ENCODE measurements at regions not wholly inside any gene's neighbourhood (a gene's known extent, or its start where the extent isn't known, plus 50 kb on each side); places are given as distances from the start of the nearest gene placed in this dataset.
"Not testable (repeated sequence)": the region's sequence is repeated elsewhere in the genome, so short reads cannot be mapped to it uniquely, and the experiment has no call there.

DNA sequence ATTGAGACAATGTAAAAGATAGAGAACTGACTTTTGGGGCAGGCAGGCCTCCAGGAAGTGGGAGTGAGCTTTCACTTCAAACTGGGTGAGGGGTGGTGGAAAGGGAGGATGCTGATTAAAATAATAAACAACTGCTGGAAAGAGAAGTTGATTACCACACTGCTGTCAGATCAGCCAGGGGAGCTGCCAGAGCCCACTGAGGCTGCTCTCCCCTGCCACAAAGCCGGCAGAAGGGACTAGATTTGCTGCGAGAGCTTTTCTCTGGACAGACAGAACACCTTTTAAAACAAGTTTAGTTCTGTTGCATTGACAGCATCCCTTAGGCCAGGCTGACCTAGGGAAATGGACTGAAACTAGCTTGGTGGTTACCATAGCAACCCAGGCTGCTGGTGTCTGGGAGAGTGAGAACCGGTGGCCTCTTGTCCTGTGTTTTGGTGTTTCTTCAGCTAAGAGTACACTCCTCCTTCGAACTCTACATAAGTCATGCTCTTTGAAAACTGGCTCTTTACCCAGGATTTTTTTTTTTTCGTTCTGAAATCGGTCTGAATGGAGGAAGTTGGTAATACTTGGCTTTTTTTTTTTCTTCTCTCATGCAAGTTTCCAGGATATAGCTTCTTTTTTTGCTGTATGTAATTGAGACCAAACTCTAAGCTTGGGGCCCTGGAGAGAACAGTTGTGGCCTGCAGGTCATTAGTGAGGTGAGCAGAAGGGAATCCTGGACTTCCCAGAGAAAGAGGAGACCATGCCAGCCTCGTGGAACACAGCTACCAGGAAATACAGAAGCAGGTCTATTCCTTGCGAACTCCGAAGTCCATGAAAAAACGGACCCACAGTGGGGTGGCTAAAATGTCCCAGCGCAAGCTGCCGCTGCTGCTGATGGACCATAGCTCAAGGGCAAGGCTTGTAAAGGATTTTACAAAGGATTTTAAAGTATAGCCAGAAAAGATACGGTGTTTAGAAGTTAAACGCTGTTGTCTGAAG is 374.4 kb downstream of the UTRN start:
- DNase-seq, result peak; percentile 60 to 69

DNA sequence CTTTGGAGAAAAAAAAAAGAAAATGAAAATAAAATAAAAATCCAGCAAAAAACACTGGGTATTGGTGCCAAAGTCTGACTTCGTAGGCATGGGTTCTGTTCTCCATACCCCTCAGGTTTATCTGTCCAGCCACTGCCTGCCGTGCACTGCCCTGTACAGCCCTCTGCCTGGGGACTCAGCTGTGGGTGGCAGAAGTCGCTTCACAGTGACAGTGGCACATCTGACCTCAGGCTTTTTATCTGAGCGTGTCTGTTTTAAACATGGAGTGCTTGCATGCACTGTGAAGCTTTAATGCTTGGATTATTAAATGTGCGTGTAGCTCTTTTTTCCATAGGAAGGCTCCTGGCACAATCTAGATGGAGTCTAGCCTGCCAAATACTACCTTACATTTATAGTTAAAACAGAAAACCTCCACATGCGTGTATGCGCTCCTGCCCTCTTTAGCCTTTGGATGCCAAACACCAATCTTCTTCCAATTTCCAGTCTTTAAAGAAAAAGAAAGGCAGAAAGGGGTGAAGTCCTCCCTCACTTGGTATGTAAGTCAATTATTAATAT is 375.5 kb downstream of the UTRN start:
- peak in 1 of 2 donors; percentile 58 for DNase-seq

DNA sequence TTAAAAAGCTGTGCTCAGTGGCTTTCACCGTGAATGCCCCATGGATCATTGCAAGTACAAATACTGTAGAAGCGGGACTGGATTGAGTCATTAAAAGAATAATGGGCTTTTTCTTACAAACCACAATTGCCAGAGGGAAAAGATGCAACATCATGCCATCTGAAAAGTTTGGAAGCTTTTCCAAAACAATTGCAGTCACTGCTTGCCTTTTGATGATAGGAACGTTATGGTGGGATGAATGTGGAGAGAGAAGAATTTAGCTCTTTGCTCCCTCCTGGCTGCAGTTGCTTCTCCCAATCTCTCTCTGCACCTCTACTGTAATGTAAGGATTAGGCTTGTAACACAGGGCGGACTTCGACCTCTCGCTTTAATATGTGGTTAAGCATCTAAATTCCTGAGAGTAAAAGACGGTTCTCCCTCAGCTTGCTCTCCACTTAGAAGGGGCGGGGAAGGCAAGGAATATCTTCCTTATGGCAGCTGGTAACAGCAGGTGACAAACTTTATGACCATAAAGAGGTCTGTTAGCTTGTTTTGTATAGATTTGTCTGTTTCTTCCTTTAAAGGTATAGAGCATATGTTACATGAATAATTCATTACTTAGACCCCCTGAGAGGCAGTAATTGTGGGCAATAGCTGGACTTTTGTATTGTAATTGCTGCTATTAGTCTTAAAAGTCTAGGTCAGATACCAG is 376.1 kb downstream of the UTRN start:
- no peak for DNase-seq

DNA sequence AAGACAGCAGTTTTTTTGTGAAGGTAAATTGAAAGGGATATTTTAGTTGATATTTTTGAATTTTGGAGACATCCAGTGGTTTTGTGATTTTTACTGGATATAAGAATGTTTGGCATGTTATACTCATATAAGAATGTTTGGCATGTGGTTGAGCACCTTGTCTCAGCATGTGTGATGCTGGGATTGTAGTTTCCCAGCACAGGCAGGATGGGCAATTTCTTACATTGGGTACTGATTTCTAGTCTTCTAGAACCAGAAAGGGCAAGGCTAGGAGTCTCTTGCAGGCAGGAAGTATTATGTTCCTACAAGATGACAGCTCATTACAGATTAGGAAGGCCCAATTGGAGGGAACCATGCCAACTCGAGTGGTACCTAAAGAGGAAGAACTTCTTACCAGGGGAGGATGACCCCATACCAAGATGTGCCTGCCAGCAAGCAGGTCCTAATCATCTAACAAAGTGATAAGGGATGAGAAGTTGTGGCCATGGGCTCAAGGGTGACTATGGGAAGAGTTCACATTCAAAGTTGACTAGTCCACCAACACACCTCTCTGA is 377.8 kb downstream of the UTRN start:
- DNase-seq, result peak in 1 of 2 donors; percentile 48

DNA sequence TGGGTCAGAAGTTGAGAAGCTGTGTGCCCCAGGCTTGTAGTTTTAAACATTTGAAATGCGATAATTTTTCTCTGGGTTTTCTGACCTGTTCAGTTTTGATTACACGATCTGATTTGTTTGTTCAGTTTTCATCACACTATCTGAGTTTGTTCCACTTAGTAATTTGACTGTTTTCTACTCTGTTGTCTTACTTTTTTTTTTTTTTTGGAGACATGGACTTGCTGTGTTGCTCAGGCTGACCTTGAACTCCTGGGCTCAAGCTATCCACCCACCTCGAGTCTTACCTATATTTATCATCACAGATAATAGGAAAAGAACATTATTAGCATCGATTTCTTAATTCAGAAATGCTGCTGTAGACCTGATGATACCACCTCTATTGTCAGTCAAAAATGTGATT is 379.1 kb downstream of the UTRN start:
- DNase-seq, result no peak

DNA sequence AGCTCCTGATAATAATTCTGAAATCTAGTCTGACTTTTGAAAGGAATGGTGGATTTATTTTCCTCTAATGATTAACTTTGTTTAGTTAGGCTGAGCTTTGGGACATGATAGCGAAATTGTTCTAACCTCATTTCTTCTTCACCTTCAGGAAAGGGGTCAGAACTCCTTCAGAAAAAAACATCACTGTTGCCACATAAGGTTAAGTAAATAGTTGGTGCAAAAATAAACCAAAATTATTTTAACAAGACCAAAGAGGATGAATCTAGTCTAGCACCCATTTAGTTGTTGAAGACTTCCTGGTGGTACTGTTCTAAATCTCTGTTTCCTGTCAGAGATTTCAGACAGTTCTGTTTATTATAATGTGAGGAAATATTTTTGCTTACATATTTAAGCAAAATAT is 379.8 kb downstream of the UTRN start:
- no peak for DNase-seq

DNA sequence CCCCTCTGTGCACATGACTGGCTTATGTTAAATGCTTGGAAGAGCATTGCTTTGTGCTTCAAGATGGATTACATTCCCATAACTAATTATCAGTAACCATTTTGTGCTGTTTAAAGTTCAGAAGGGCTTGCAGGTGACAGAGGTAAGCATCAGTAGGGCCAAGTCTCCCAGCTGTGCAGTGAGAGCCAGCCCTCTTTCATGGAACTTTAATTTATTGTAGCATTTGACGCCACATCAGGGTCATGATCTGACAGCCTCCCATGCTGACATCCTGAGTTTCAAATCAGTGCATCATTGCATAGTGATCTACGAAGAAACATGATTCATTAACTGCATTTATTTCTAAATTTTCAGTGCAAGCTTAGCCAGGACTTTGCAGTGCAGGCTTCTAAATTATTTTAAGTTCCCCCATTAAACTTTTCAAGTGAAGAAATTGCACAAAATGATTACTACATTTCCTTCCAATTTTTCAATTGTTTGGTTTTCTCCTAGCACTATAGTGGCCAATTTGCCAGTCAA is 380.9 kb downstream of the UTRN start:
- DNase-seq, result peak; percentile 44 to 58

DNA sequence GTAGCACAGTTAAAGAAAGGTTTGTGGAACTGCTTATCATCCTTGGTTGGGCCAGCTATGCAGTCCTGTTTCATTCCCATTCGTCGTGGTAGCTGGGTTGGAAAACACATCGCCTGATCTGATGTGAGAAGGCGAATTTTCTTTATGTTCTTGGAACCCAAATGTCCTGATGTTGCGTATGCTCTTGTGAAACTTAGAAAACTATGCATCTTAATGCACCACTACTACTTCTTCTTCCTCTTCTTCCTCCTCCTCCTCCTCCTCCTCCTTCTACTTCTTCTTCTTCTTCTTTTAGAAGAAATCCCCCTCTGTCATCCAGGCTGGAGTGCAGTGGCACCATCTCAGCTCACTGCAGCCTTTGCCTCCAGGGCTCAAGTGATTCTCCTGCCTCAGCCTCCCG is 381.6 kb downstream of the UTRN start:
- DNase-seq, result peak; percentile 75 to 78

DNA sequence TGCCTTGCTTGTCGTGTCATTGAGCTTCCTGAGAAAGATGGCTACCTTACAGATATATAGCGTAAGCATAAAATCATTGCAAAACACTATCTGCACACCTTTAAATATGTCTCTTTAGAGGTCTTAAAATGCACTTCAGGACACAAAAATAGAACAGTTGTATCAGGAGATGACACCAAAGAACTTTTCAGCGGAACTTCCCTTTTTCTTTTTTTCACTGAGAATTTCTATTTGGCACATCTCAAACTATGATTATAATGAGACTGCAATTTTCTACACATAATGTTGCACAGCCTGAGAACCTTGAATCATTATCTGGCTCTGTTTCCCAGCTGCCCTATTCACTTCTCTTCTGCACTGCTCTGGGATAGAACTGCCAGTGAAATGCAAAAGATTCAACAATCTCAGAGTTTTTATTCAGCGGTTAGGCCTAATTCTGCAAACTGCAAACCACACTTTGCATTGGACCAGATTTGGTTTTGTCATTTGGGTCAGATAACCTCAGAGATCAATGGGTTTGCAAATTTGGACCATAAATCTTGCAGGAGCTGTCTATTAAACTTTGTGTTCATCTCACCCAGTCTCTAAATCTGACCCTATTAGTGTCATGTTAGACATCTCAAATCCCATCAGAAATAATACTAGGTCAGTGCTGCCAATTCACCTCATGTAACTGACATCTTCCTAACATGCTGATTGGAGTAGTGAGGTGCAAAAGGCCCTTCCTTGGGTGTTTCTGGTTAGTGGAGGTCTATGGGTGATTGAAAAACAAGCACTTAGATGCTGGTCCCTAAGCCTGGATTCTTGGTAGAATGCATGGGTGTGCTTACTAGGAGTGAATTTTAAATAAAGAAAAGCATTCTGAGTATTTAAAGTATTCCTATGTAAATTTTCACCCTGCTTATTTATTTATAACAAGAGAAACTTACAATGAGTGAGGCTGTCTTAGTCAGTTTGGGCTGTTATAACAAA is 382.7 kb downstream of the UTRN start:
- DNase-seq, result peak; percentile 47 to 73

DNA sequence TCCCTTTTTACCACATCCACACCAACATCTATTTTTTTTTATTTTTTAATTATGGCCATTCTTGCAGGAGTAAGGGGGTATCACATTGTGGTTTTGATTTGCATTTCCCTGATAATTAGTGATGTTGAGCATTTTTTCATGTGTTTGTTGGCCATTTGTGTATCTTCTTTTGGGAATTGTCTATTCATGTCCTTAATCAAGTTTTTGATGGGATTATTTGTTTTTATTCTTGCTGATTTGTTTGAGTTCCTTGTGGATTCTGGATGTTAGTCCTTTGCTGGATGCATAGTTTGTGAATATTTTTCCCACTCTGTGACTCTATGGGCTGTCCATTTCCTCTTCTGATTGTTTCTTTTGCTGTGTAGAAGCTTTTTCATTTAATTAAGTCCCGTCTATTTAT is 385.1 kb downstream of the UTRN start:
- not testable (repeated sequence) for DNase-seq

DNA sequence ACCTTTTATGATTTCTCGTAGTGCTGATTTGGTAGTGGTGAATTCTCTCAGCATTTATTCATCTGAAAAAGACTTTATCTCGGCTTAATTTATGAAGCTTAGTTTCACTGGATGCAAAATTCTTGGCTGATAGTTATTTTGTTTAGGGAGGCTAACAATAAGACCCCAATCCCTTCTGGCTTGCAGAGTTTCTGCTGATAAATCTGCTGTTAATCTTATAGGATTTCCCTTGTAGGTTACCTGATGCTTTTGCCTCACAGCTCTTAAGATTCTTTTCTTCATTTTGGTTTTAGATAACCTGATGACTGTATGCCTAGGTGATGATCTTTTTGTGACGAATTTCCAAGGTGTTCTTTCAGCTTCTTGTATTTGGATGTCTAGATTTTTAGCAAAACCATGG is 388.7 kb downstream of the UTRN start:
- no peak for DNase-seq

DNA sequence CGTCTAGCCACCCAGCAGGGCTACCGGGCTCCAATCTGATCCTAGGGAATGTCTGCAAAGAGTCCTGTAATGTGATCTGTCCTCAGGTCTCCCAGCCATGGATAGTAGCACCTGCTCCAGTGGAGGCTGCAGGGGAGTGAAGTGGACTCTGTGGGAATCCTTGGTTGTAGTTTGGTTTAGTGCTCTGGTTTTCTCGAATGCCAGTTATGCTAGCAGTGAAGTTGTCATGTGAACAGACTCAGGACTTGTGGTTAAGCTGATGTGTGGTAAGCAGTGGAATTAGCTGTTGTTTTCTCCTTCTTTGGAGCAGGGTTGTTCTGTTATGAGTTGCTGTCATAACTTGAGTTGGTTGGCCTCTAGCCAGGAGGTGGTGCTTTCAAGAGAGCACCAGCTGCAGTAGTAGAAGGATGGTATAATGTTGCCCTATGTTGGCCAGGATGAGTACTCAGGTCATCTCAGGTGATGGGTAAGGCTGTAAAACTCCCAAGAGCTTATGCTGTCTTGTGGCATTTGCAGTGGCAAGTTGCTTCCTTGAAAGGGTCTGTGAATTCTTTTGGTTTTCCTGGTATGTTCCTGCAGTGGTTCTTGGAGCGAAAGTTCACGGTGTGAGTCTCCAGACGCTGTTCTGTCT is 390.2 kb downstream of the UTRN start:
- DNase-seq, result peak; percentile 88

DNA sequence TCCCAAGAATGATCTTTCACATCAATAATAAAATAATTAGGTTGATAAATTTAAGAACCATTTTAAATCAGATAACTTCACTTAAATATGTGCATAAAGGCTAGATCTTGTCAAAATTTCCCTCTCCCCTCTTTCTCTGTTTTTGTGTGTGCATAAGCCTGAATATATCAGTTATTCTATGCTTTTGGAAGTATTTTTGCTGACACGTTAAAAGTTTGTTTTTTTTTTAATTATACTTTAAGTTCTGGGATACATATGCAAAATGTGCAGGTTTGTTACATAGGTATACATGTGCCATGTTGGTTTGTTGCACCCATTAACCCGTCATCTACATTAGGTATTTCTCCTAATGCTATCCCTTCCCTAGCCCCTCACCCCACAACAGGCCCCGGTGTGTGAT is 391.2 kb downstream of the UTRN start:
- DNase-seq, result not testable (repeated sequence)

DNA sequence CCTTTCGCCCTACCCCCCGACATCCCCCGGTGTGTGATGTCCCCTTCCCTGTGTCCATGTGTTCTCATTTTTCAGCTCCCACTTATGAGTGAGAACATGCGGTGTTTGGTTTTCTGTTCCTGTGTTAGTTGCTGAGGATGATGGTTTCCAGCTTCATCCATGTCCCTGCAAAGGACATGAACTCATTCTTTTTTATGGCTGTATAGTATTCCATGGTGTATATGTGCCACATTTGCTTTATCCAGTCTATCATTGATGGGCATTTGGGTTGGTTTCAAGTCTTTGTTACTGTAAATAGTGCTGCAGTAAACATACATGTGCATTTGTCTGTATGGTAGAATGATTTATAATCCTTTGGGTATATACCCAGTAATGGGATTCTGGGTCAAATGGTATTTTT is 392.1 kb downstream of the UTRN start:
- not testable (repeated sequence) for DNase-seq

DNA sequence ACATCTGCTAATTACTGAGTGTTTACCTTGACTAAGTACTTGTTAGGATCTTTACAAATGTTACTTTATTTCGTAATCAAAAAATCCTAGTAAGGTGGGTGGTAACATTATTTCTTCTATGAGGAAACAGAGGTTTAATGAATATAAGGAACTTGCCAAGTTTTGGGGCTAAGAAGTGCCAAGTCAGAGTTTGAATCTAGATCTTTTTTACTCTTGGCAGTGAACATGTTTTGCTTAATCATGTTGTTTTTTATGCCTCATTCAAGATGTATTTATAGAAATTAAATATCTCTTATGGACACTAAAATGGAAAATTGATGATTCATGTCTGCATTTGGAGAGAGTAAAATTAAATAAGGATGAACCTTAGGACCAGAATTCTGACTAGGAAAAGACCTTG is 393.7 kb downstream of the UTRN start:
- peak; percentile 59 to 91 for DNase-seq

DNA sequence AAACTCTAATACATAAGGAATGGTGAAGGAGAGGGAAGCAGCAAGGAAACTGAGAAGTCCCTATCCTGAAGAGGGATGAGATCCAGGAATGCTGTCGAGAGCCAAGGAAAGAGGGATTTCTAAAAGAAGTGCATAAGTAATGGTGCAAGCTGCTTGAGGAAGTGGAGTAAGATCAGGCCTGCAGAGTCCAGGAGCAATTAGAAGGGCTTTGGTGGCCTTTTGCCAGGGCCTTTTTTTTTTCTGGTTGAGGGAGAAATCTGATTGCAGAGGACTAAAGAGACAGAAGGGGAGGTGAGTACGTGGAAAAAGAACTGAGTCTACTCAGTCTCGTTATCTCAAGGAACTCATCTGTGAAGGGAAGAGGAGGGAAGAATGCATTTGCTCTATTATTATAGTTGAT is 396.2 kb downstream of the UTRN start:
- no peak for DNase-seq

DNA sequence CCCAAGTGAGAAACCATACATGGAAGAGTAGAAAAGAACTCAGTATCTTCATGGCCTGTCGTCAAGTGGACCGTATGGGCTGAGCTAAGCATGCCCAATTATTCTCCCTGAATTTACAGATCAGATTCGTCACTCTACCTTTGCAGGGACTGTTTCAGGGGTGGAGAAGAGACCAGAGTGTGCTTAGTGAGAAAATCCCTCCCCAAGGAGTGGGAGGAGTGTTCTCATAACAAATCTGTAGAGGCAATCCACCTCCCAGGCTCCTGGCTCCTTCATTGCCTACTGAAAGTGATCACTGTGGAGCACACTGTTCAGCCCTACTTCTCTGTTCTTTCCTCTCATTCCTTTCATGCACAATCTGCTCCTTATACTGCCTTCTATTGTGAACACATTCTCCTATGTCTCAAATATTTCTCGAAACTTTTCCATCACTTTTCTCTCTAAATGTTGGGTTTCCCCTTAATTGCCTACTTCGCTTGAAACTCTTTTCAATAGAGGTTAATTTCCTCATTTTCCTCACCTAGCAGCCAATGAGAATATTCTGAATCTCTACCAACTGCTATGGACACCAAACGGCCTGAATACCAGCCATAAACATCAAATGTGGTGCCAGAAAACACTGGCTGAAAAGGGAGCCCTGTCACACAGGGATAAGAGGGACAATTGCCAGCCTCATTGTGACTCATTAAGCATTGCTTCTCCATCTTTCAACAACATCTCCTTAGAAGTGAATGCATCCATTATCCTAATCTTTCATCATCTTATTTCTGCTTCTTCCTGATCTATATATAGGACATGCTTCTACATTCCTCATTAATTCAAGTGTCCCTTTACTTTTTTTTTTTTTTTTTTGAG is 398.3 kb downstream of the UTRN start:
- DNase-seq, result no peak

DNA sequence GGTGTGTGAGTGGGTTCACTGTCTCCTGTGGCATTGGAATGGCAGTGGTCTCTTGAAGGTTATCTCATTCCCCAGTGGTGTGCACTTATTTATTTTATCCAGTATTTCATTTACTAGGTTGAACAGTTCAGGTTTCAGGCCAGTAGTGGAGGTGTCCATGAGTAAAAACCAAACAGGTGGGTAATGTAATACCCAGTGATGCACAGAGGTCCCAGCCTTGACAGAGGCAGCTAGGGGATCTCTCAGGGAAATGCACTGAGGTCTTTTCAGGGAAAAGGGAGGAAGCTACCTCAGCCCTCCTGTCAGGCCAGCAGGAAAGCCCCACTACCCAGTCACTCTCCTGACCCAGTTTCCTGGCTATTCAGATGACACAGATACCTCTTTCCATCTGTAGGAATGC is 403.6 kb downstream of the UTRN start:
- no peak for DNase-seq

DNA sequence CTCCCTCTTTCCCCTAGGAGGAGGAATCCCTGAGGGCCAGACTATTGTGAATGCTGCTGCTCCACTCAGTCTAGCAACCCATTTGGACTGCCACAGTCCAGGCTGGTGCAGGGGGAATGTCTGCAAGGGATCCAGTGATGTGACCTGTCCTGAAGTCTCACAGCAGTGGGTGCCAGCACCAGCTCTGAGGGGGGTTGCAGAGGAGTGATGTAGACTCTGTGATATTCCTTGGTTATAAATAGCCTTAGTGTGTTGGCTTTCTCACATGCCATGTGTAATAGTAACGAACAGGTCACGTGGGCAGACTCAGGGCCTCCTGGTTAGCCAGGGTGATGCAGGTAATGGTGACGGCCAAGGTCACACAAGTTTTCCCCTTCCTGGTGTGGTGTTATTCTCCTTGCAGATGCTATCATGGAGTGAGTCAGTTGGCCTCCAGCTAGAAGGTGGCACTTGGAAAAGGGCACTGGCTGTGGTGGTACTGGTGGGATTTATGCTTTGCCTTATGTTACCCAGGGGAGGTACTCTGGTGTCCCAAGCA is 404.4 kb downstream of the UTRN start:
- no peak for DNase-seq

DNA sequence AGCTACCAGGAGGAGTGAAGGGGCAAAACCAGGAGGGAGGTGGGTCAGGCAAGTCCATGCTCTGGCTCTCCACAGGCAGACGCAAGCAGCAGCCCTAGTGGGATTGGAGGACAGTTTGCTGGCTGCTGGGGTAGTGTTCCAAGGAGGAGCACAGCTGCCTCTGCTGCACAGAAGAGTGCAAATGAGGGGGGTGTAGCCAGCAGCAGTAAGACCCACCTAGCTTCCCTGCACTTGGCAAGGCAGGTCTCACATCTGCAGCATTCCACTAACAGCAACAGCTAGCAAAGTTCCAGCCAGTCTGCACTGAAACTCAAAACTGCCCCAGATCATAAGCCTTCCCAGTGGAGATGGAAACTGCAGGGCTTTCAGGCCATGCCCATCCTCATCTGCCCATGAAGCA is 405.0 kb downstream of the UTRN start:
- DNase-seq, result no peak
